CD4-positive, alpha-beta T cell treated with Interleukin-6 at 100 ng/mL for 8 hours (primary cell): ENCODE measurements at regions not wholly inside any gene's neighbourhood (a gene's known extent, or its start where the extent isn't known, plus 50 kb on each side); places are given as distances from the start of the nearest gene placed in this dataset.

Experiments
- DNase-seq: peaks from one replicate; pipeline ENCODE4 v3.0.0-alpha.2; 2020; ENCODE audit warnings: mixed read lengths, low spot score

GRCh38 chr15:85976986-85977385 lies 102.7 kb upstream of the AGBL1 start:
- DNase-seq, result no peak

DNA sequence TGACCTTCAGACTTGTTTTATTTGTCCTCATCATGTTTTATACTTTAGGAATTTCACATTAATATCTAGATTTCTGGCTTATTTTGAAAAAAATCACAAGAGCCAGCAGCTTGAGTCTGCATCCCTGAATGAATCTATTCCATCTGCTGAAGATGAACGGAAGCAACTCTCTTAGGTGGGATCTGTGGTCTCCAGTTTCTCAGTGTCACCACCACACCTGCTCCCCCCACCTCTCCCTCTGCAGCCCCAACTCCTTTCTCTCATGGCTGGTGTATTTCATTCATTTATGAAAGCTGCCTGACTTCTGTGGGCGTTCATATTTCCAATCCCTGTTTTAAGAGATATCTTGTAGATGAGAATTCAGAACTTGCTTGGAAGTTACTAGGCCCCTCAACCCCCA lies 102.1 kb upstream of the AGBL1 start:
- DNase-seq, result no peak

DNA sequence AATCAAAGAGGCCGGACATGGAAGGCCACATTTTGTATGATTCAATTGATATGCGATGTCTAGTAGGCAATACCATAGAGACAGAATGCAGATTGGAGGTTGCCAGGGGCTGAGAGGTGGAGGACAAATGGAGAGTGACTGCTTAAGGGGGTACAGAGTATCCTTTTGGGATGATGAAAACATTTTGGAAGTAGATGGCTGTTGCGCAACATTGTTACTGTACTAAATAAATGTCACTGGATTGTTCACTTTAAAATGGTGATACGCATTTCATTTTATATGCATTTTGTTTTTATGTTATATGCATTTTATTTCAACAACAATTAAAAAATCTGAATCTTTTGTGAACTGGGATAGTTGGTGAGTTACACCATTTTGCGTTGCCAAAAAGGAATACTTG lies 99.7 kb upstream of the AGBL1 start:
- no peak for DNase-seq

DNA sequence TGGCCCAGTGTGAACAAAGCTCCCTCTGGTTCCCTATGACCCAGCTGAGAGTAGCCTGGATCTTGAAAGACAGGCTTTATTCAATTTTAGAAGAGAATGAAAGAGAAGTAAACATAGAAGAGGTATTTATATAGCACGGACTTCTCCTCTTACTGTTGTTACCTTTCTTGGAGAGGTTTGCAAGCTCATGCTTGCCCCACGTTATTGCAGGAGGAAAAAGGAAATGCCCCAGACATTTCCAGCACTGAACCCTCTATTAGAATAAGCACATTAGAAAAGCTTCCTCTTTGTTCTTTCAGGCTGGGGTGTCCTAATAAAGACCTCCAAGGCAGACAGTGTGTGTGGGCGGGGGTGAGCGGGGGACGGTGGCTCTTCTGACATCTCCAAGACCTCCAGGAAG lies 98.7 kb upstream of the AGBL1 start:
- no peak for DNase-seq

GRCh38 chr15:85984241-85984640 lies 95.4 kb upstream of the AGBL1 start:
- DNase-seq, result no peak

GRCh38 chr15:85986116-85986515 lies 93.6 kb upstream of the AGBL1 start:
- DNase-seq, result no peak

GRCh38 chr15:85986741-85987140 lies 92.9 kb upstream of the AGBL1 start:
- no peak for DNase-seq

DNA sequence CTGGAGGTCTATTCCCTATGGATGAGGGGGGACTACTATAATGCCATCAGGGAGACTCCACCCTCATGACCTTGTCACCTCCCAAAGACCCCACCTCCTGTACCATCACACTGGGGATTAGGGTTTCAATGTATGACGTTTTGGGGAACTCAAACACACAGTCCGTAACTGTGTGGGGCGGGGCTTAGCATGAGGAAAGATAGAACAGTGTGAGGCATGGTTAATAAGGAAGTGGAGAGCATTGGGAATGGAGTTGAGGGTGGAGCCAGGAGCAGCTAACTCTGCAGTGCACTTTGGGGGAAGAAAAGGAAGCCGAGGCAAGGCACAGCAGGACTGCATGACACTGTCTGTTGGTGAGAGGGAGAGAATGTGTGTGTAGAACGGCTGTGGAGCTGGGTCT lies 90.9 kb upstream of the AGBL1 start:
- no peak for DNase-seq

- DNase-seq, result no peak
Observed at GRCh38 chr15:85992224-85992623, 87.4 kb upstream of the AGBL1 start.

GRCh38 chr15:85993116-85993515 lies 86.6 kb upstream of the AGBL1 start:
- DNase-seq, result no peak

GRCh38 chr15:85997618-85998017 lies 82.1 kb upstream of the AGBL1 start:
- no peak for DNase-seq

GRCh38 chr15:85999658-86000057 lies 80.0 kb upstream of the AGBL1 start:
- no peak for DNase-seq

DNA sequence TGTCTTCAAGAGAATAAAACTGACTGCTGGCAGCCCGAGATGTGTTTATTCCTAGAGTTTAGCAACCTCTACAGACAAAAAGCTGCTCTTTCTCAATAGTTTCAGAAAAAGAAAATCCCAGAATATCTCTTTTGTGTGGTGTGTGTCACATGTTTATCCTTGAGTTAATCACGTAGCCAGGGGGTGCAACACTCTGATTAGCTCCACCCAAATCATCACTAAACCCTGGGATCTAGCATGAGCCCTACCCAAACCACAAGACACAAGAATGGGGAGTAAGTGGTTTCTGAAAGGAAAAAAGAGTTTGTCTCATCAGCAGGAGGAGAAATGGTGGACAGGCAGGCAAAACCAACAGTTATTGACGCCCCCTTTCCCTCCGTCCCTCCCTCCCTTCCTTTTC lies 78.5 kb upstream of the AGBL1 start:
- DNase-seq, result no peak

GRCh38 chr15:86002444-86002843 lies 77.2 kb upstream of the AGBL1 start:
- no peak for DNase-seq

DNA sequence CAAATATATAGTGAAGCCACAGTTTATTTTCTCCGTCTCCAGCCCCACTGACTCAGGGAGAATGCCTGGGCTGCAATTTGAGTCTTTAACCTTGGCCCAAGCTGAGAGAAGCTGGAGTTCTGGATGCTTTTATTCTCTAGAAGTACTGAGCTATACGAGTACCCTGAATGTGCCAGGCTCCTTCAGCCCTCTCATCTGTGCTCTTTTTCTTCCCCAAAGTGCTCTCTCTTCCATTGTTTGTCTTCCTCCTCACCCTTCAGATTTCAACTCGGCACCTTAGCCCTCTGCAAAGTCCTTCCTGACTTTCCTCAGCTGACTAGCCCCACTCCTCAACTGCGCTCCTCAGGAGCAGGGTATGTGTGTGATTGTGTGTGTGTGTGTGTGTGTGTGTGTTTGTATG lies 75.6 kb upstream of the AGBL1 start:
- no peak for DNase-seq

DNA sequence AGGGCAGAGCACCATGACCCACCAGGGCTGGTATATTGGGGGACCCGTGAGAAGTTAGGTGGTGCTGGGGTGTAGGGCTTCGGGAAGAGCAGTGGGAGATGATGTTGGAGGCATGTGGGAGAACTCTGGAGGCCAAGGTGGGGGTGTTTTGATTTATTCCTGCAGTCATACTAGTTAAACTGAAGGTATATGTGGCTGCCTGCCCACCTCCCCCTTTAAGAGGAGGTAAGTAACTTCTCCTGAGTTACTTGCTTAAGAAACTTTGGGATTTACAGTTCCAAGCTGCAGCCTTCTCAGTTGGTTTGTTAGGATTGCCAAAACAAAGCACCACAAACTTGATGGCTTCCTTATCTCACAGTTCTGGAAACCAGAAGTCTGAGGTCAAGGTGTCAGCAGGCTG lies 73.1 kb upstream of the AGBL1 start:
- DNase-seq, result no peak

GRCh38 chr15:86009727-86010126 lies 69.9 kb upstream of the AGBL1 start:
- DNase-seq, result no peak

DNA sequence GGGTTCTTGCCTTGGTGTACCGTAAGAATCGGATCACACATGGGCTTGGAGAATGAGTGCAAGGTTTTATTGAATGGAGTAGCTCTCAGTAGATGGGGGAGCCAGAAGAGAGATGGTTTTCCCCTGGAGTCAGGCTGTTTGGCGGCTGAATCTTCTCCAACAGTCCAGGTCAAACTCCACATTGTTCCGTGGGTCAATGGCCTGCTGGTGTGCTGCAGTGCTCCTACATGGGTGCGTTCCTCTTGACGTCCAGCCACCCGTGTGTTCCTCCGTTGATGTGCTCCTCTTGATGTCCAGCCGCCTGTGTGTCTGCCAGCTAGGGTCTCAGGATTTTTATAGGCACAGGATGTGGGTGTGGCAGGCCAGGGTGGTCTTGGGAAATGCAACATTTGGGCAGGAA lies 69.3 kb upstream of the AGBL1 start:
- no peak for DNase-seq

GRCh38 chr15:86010891-86011290 lies 68.8 kb upstream of the AGBL1 start:
- DNase-seq, result no peak

- no peak for DNase-seq
Observed at GRCh38 chr15:86014016-86014415, 65.7 kb upstream of the AGBL1 start.

- no peak for DNase-seq
Observed at GRCh38 chr15:86016750-86017149, 62.9 kb upstream of the AGBL1 start.

- DNase-seq, result no peak
Observed at GRCh38 chr15:86018679-86019078, 61.0 kb upstream of the AGBL1 start.

DNA sequence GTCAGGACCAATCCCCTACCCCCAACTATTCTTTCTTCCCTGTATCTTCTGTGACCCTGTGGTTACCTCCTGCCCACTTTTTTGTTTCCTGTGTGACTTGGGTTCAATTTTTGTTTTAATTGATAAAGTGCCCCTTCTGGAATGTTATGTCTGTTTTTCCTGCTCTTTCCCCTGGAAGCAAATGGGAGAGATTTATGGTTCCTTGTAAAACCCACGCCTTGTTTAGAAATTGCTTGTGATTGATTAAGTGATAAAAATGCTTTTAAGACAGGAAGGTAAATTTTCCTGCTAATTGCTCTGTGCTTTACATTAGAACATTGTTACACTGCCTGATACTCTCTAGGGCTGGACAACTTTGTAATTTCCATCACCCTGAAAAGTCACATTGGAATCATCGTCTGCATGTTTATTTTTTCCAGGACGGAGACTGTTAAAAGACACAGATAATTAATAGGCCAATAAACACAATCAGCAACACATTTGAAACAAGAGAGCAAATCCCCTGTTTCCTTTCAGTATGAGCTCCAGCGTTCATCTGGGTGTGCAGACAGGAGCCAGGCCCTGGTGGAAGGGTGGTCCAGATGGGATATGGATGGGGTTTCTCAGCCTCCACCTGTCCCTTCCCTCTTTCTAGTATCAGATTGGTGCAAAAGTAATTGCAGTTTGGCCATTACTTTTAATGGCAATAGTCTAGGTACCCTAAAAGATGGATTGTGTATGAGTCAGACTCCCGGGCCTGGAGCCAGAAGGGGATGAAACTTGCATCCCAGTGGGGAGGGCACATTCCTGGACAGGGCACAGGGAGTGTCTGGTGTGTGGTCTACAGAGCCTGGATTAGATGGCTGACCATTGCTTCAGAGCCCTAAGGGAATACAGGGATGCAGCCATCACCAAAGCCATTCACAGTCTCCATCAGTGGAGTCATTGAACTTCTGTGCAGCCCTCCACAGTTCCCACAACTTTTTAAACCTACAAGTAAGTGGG lies 58.1 kb upstream of the AGBL1 start:
- DNase-seq, result no peak

- no peak for DNase-seq
Observed at GRCh38 chr15:86028961-86029360, 50.7 kb upstream of the AGBL1 start.
